AG04449 (cell line): ENCODE measurements at regions not wholly inside any gene's neighbourhood (a gene's known extent, or its start where the extent isn't known, plus 50 kb on each side); places are given as distances from the start of the nearest gene placed in this dataset.
"Not testable (repeated sequence)": the region's sequence is repeated elsewhere in the genome, so short reads cannot be mapped to it uniquely, and the experiment has no call there.

ENCODE experiments used
- CTCF ChIA-PET: fragments of 350-600 bp; formaldehyde crosslinking; extraction: SDS; loops from one replicate; lab custom pipeline; 2021; ENCODE audit warnings: antibody characterized with exemption; lab: Yijun Ruan, JAX
- POLR2A ChIA-PET: fragments of 400-600, 350-600 bp; formaldehyde crosslinking; extraction: SDS; loops from one replicate; lab custom pipeline; 2020; ENCODE audit warnings: antibody characterized with exemption, inconsistent platforms; lab: Yijun Ruan, JAX
- DNase-seq: peaks from one replicate; pipeline ENCODE4 v3.0.0-alpha.2; 2010; ENCODE audit warnings: low read depth, low spot score
- H3K4me3 ChIP-seq: 2 replicates; pipeline ENCODE4 v1.5.1; 2011; ENCODE audit warnings: low read depth, mild to moderate bottlenecking, control low read depth, low read length
- CTCF ChIP-seq: IDR thresholded peaks from one replicate; pipeline ENCODE4 v1.5.1; 2011; ENCODE audit warnings: mild to moderate bottlenecking, moderate library complexity, low read length, control low read depth, inconsistent platforms; ENCODE audit not compliant: insufficient read depth; ENCODE audit errors: missing control alignments

DNA sequence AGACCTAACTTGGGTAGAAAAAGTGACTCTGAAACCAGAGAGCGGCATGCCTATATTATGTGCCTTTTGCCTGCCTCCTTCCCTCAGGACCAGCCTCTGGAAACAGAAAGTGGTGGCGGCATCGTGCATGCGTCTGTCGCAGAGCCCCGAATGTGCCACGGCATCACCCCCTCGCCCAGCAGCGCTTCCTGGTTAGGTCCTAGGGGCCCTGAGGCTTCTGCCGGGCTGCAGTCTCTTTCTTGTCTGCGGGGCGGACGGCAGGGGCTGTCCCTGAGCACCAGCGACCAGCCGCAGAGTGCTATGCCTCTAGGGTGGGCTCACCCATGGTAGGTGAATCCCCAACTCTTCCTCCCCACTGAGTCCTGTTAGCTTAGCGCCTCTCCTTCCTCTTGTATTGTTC, 68.7 kb downstream of the VSIG4 start:
- H3K4me3 ChIP-seq, result no peak overlapping the region
- no peak for TF ChIP-seq CTCF
- DNase-seq, result no peak
- CTCF ChIA-PET, result no interaction called here
- POLR2A ChIA-PET, result no interaction called here

DNA sequence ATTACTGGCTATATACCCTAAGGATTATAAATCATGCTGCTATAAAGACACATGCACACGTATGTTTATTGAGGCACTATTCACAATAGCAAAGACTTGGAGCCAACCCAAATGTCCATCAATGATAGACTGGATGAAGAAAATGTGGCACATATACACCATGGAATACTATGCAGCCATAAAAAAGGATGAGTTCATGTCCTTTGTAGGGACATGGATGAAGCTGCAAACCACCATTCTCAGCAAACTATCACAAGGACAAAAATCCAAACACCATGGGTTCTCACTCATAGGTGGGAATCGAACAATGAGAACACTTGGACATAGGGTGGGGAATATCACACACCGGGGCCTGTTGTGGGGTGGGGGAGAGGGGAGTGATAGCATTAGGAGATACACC, 72.7 kb downstream of the VSIG4 start:
- CTCF ChIA-PET, H3K4me3 ChIP-seq, POLR2A ChIA-PET, DNase-seq: not testable (repeated sequence)

GRCh38 chrX:65961714-65962113, 78.2 kb downstream of the VSIG4 start:
- ChIA-PET CTCF (no interaction called here), POLR2A (no interaction called here)
- DNase-seq, result no peak
- H3K4me3 ChIP-seq, result no peak overlapping the region
- TF ChIP-seq CTCF, result no peak

DNA sequence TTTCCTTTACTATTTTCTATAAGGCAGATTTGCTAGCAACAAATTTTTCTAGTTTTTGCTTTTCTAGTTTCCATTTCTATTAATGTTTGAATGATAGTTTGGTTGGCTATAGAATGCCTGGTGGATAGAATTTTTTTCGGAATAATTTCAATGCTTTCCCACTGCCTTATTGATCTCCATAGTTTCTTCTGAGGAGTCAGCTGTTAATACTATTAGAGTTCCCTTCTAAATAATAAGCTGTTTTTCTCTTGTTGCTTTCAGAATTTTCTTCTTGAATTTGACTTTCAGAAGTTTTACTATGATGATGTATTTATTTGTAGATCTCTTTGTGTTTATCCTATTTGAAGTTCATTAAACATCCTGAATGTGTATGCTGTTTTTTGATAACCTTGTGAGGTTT, 91.8 kb downstream of the VSIG4 start:
- DNase-seq, result no peak
- POLR2A ChIA-PET, result no interaction called here
- CTCF ChIA-PET, result no interaction called here

DNA sequence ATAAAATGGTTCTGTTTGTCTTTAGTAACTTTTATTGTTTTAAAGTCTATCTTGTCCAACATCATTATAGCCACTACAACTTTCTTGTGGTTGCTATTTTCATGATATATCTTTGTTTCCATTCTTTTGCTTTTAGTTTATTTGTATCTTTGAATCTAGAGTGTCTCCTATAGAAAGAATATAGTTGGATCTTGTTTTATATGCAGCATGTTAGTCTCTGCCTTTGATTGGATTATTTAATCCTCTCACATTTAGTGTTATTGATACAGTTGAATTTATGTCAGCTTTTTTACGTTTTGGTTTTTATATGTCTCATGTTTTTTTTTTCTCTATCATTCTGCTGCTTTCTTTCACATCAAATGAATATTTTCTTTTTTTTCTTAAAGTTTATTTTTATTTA, 98.1 kb downstream of the VSIG4 start:
- DNase-seq, result no peak
- TF ChIP-seq CTCF, result no peak
- POLR2A ChIA-PET, result no interaction called here
- CTCF ChIA-PET, result no interaction called here
- no peak overlapping the region for H3K4me3 ChIP-seq

More for the DNA sequence above, 91.8 kb downstream of the VSIG4 start:
- TF ChIP-seq CTCF, result no peak
- H3K4me3 ChIP-seq, result no peak overlapping the region

DNA sequence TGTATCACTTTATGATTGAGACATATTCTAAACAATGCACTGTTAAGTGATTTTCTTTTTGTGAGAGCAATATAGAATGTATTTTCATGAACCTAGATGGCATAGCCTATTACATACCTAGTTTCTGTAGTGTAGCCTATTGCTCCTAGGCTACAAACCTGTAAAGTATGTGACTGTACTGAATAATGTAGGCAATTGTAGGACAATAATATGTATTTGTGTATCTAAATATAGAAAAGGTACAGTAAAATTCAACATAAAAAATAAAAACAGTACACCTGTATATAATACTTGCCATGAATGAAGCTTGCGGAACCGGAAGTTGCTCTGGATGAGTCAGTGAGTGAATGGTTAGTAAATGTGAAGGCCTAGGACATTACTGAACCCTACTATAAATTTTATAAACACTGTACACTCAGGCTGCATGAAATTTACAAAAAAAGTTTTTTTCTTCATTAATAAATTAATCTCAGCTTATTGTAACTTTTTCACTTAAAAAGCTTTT, 106.7 kb downstream of the VSIG4 start:
- TF ChIP-seq CTCF, result no peak
- CTCF ChIA-PET, result no interaction called here
- DNase-seq, result no peak
- no peak overlapping the region for H3K4me3 ChIP-seq
- POLR2A ChIA-PET, result no interaction called here
